ENCODE measurements at regions not wholly inside any gene's neighbourhood (a gene's known extent, or its start where the extent isn't known, plus 50 kb on each side); places are given as distances from the start of the nearest gene placed in this dataset.

DNA sequence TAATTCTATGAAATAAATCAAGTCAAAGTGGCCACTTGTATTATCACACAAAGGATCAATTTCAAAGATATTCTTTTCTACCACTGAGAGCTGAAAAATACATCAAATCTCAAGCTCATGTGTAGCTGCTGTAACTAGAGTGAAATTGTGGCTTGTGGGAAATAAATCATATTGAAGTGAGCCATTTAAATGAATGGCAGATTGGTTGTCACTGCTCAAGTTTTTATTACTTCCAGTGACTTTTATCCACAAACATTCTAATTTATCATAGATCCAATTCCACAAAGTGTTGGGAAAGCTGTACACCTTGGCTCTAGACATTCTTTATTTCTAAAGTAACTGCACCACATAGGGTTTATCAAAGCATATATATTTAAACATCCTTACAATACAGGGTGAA, 285.4 kb downstream of the CNTN3 start:
- no peak for TF ChIP-seq EZH2 (IDR thresholded peaks at IDR 0.05; ENCODE audit: borderline replicate concordance, low read length)
- TF ChIP-seq, protein P1, sequence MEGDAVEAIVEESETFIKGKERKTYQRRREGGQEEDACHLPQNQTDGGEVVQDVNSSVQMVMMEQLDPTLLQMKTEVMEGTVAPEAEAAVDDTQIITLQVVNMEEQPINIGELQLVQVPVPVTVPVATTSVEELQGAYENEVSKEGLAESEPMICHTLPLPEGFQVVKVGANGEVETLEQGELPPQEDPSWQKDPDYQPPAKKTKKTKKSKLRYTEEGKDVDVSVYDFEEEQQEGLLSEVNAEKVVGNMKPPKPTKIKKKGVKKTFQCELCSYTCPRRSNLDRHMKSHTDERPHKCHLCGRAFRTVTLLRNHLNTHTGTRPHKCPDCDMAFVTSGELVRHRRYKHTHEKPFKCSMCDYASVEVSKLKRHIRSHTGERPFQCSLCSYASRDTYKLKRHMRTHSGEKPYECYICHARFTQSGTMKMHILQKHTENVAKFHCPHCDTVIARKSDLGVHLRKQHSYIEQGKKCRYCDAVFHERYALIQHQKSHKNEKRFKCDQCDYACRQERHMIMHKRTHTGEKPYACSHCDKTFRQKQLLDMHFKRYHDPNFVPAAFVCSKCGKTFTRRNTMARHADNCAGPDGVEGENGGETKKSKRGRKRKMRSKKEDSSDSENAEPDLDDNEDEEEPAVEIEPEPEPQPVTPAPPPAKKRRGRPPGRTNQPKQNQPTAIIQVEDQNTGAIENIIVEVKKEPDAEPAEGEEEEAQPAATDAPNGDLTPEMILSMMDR (conservative IDR thresholded peaks at IDR 0.05 in 1 of 2, IDR thresholded peaks at IDR 0.05 in 1 of 2; ENCODE audit: extremely low read depth in 1 of 2, insufficient read depth in 1 of 2, low read depth in 1 of 2, low read length in 2 of 2) = no peak
